ENCODE measurements at regions not wholly inside any gene's neighbourhood (a gene's known extent, or its start where the extent isn't known, plus 50 kb on each side); places are given as distances from the start of the nearest gene placed in this dataset.

DNA sequence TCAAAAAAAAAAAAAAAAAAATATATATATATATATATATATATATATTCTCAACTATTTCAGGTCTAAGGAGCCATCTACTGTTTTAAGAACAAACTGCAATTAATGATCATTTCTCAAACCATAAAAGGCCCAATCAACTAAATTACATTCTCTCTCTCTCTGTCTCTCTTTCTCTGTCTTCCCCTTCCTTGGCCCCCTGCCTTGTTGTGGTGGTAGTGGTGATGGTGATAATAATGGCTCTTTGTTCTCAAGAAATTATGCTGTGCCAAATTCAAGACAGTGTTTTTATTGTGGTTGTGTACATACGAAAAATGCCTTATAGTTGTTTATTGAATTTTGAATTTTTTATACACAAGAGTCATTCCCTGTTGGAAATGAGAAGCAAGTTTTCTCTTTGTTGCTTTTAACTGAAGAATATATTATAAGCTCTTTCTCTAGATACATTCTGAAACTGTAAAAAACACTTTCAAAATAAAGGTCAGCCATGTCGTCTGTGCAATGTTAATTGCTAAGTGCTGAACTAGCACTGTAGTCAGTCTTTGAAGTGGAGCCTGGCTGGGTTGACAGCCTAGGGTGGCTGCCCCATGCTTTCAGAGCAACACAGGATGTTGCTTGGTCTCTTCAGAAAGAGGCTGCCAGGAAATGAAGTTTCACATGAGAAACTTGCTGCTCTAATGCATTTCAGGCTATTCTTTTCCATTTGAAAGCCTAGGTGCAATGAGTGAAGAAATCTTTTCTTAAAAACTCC, 96.0 kb downstream of the HINT1 start:
- TF ChIP-seq EZH2 (IDR thresholded peaks at IDR 0.05; ENCODE audit: borderline replicate concordance, low read length): no peak
- TF ChIP-seq, protein P1, sequence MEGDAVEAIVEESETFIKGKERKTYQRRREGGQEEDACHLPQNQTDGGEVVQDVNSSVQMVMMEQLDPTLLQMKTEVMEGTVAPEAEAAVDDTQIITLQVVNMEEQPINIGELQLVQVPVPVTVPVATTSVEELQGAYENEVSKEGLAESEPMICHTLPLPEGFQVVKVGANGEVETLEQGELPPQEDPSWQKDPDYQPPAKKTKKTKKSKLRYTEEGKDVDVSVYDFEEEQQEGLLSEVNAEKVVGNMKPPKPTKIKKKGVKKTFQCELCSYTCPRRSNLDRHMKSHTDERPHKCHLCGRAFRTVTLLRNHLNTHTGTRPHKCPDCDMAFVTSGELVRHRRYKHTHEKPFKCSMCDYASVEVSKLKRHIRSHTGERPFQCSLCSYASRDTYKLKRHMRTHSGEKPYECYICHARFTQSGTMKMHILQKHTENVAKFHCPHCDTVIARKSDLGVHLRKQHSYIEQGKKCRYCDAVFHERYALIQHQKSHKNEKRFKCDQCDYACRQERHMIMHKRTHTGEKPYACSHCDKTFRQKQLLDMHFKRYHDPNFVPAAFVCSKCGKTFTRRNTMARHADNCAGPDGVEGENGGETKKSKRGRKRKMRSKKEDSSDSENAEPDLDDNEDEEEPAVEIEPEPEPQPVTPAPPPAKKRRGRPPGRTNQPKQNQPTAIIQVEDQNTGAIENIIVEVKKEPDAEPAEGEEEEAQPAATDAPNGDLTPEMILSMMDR (IDR thresholded peaks at IDR 0.05; ENCODE audit: low read length): no peak
- Histone ChIP-seq H3K27ac (ENCODE audit: low read depth, low read length, poor library complexity, severe bottlenecking) (no peak overlapping the region), H3K36me3 (ENCODE audit: insufficient read depth, low read length) (no peaks in the 10 kb centered on the region), H3K79me2 (ENCODE audit: insufficient read depth, low read length) (no peaks in the 10 kb centered on the region), H3K9ac (ENCODE audit: low read length) (no peak overlapping the region), H4K20me1 (ENCODE audit: insufficient read depth, low read length) (no peaks in the 10 kb centered on the region), H3K4me1 (ENCODE audit: insufficient read depth, low read length, severe bottlenecking) (no peaks in the 10 kb centered on the region), H2AFZ (ENCODE audit: low read length) (no peak overlapping the region), H3K9me3 (ENCODE audit: low read length) (no peaks in the 10 kb centered on the region), H3K4me3 (ENCODE audit: low read depth, low read length, poor library complexity, severe bottlenecking) (no peak overlapping the region), H3K9me2 (ENCODE audit: low read depth, low read length) (no peaks in the 10 kb centered on the region), H3K27me3 (ENCODE audit: insufficient read depth, low read length) (no peaks in the 10 kb centered on the region), H3K4me2 (ENCODE audit: low read length) (no peak overlapping the region), H3F3A (ENCODE audit: insufficient read depth, low read length) (no peaks in the 10 kb centered on the region)

DNA sequence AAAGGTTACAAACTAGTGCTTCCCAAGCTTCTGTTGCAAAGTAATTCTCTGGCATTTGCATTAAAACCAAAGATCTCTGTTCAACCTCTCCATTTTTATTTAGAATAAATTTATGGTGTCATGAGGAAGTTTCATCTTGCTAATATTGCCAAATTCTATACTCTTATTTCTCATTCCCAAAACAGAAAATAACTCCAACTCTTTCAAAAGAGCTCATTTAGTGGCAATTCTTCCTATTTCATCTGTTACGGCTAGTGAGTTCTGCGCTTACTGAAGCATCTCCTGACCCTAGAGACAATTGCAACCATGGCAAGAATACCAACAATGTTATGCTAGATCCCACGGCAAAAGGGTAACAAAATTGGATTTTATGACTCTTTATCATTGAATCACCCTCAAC, 97.0 kb downstream of the HINT1 start:
- H4K20me1 ChIP-seq (ENCODE audit: insufficient read depth, low read length): no peaks in the 10 kb centered on the region
- H3K27me3 ChIP-seq (ENCODE audit: insufficient read depth, low read length): no peaks in the 10 kb centered on the region
- H3K4me1 ChIP-seq (ENCODE audit: insufficient read depth, low read length, severe bottlenecking): no peaks in the 10 kb centered on the region
- H3K79me2 ChIP-seq (ENCODE audit: insufficient read depth, low read length): no peaks in the 10 kb centered on the region
- no peaks in the 10 kb centered on the region for H3F3A ChIP-seq (ENCODE audit: insufficient read depth, low read length)
- H3K36me3 ChIP-seq (ENCODE audit: insufficient read depth, low read length): no peaks in the 10 kb centered on the region
- H3K4me3 ChIP-seq (ENCODE audit: low read depth, low read length, poor library complexity, severe bottlenecking): no peak overlapping the region
- no peak overlapping the region for H3K4me2 ChIP-seq (ENCODE audit: low read length)
- H3K9ac ChIP-seq (ENCODE audit: low read length): no peak overlapping the region
- TF ChIP-seq EZH2 (IDR thresholded peaks at IDR 0.05; ENCODE audit: borderline replicate concordance, low read length): no peak
- TF ChIP-seq, protein P1 (IDR thresholded peaks at IDR 0.05; ENCODE audit: low read length): no peak
- H2AFZ ChIP-seq (ENCODE audit: low read length): no peak overlapping the region
- H3K9me2 ChIP-seq (ENCODE audit: low read depth, low read length): no peaks in the 10 kb centered on the region
- no peaks in the 10 kb centered on the region for H3K9me3 ChIP-seq (ENCODE audit: low read length)
- no peak overlapping the region for H3K27ac ChIP-seq (ENCODE audit: low read depth, low read length, poor library complexity, severe bottlenecking)

DNA sequence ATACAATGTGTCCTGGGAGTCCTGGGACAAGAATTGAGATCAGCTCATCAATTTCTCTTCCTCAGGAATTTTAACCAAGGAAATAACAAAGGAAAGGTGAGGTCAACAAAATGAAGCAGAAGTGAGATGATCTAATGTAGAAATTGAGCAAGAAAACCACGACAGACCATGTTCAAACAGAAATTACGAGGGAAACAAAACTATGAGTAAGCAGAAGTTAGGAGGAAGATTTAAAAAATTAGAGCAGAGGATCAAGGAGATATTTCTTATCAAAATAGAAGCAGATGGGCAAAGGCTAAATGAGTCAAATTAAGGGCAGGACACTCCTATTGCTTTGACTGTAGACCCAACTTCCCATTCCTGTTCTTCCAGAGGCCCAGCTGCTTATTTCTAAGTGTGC, 97.4 kb downstream of the HINT1 start:
- H3K79me2 ChIP-seq (ENCODE audit: insufficient read depth, low read length): no peaks in the 10 kb centered on the region
- H3K9ac ChIP-seq (ENCODE audit: low read length): no peak overlapping the region
- H3K36me3 ChIP-seq (ENCODE audit: insufficient read depth, low read length): no peaks in the 10 kb centered on the region
- H3K9me2 ChIP-seq (ENCODE audit: low read depth, low read length): no peaks in the 10 kb centered on the region
- no peaks in the 10 kb centered on the region for H4K20me1 ChIP-seq (ENCODE audit: insufficient read depth, low read length)
- H3K27ac ChIP-seq (ENCODE audit: low read depth, low read length, poor library complexity, severe bottlenecking): no peak overlapping the region
- no peak overlapping the region for H3K4me3 ChIP-seq (ENCODE audit: low read depth, low read length, poor library complexity, severe bottlenecking)
- H3K4me2 ChIP-seq (ENCODE audit: low read length): no peak overlapping the region
- H3F3A ChIP-seq (ENCODE audit: insufficient read depth, low read length): no peaks in the 10 kb centered on the region
- H3K4me1 ChIP-seq (ENCODE audit: insufficient read depth, low read length, severe bottlenecking): no peaks in the 10 kb centered on the region
- no peaks in the 10 kb centered on the region for H3K9me3 ChIP-seq (ENCODE audit: low read length)
- TF ChIP-seq, protein P1 (IDR thresholded peaks at IDR 0.05; ENCODE audit: low read length): no peak
- TF ChIP-seq EZH2 (IDR thresholded peaks at IDR 0.05; ENCODE audit: borderline replicate concordance, low read length): no peak
- no peaks in the 10 kb centered on the region for H3K27me3 ChIP-seq (ENCODE audit: insufficient read depth, low read length)
- no peak overlapping the region for H2AFZ ChIP-seq (ENCODE audit: low read length)
